Esophagus muscularis mucosa (tissue), 4 donors: ENCODE measurements at regions not wholly inside any gene's neighbourhood (a gene's known extent, or its start where the extent isn't known, plus 50 kb on each side); places are given as distances from the start of the nearest gene placed in this dataset.

Experiments
- DNase-seq: peaks from one replicate; pipeline ENCODE4 v3.0.0-alpha.2; 2017; ENCODE audit errors: extremely low spot score
- H3K27ac ChIP-seq, 4 donors: fragments of 200-600 bp; sonication (generic); replicated peaks in 1 of 4; 1 replicate in 3 of 4; 2 replicates in 1 of 4; pipeline ENCODE4 v1.5.1; 2016 to 2019; ENCODE audit warnings: mild to moderate bottlenecking in 1 of 4
- H3K27me3 ChIP-seq, 4 donors: fragments of 200-600 bp; sonication (generic); one replicate each; pipeline versions ENCODE4 v1.5.1 to v1.6.0; 2016 to 2019
- H3K36me3 ChIP-seq, 4 donors: fragments of 200-600 bp; sonication (generic); one replicate each; pipeline ENCODE4 v1.5.1; 2016 to 2019
- H3K4me1 ChIP-seq, 4 donors: fragments of 200-600 bp; sonication (generic); one replicate each; pipeline ENCODE4 v1.5.1; 2016 to 2019
- H3K4me3 ChIP-seq, 4 donors: fragments of 200-600 bp; sonication (generic); 1 replicate in 2 of 4; 2 replicates in 2 of 4; pipeline ENCODE4 v1.5.1; 2016 to 2019; ENCODE audit warnings: mild to moderate bottlenecking in 4 of 4, moderate library complexity in 1 of 4
- H3K9me3 ChIP-seq, 4 donors: fragments of 200-600 bp; sonication (generic); 1 replicate in 3 of 4; 2 replicates in 1 of 4; pipeline ENCODE4 v1.5.1; 2016 to 2019
- CTCF ChIP-seq, 3 experiments: fragments of 200-600 bp in 2 of 3; fragments of 450-650 bp in 1 of 3; sonication (generic) in 2 of 3; IDR thresholded peaks; one replicate each; pipeline ENCODE4 v1.5.1; 2017 to 2019; ENCODE audit warnings: antibody characterized with exemption in 3 of 3, mild to moderate bottlenecking in 2 of 3, moderate library complexity in 1 of 3
- EP300 ChIP-seq: sonication (generic); formaldehyde crosslinking; IDR thresholded peaks from one replicate; pipeline ENCODE4 v1.6.1; 2017; ENCODE audit warnings: antibody characterized with exemption
- POLR2A ChIP-seq: fragments of 450-650 bp; IDR thresholded peaks from one replicate; pipeline ENCODE4 v1.6.1; 2017; ENCODE audit warnings: antibody characterized with exemption, moderate library complexity, mild to moderate bottlenecking, low read depth
- POLR2AphosphoS5 ChIP-seq, 2 donors: sonication (generic); formaldehyde crosslinking; IDR thresholded peaks; one replicate each; pipeline ENCODE4 v1.6.1; 2017; ENCODE audit warnings: antibody characterized with exemption in 2 of 2
- WGBS: methylation state at CpG from one replicate; pipeline ENCODE4 v1.1.5; 2018; 5-methylcytosine and 5-hydroxymethylcytosine counted together
- intact Hi-C: fragments of 100-400 bp; cut with DNase I; formaldehyde crosslinking; loops from one replicate; pipeline ENCODE4 v1.15.1; 2023

- peak overlapping the region; percentile 79 to 90 (median 84) for H3K27ac ChIP-seq
- 50% methylated on average over 1 of the region's 1 CpG for WGBS
- no peaks in the 10 kb centered on the region for H3K36me3 ChIP-seq
- peaks cover 38 to 76% (median 63%) of the 10 kb centered on the region in 4 donors for H3K4me1 ChIP-seq
- no peak for DNase-seq
- H3K27me3 ChIP-seq: no peaks in the 10 kb centered on the region
- no peak for TF ChIP-seq EP300
- no peak for TF ChIP-seq POLR2AphosphoS5 (IDR thresholded peaks at IDR 0.05)
- TF ChIP-seq POLR2A: no peak
- TF ChIP-seq CTCF (IDR thresholded peaks at IDR 0.05): no peak
- no peak overlapping the region for H3K4me3 ChIP-seq
- intact Hi-C loops: loop anchor here (2.0 kb wide), 1 partner anchor 33 kb away; no protein-coding TSS in a partner anchor
- H3K9me3 ChIP-seq: no peaks in the 10 kb centered on the region
These were observed 101.7 kb upstream of the SERP2 start for GRCh38 chr13:44271915-44272341.

- Histone ChIP-seq H3K4me3 (no peak overlapping the region), H3K27me3 (no peaks in the 10 kb centered on the region), H3K4me1 (peaks cover 38 to 76% (median 63%) of the 10 kb centered on the region in 4 donors), H3K36me3 (no peaks in the 10 kb centered on the region), H3K9me3 (no peaks in the 10 kb centered on the region), H3K27ac (peak overlapping the region; percentile 79 to 90 (median 84))
- TF ChIP-seq CTCF (IDR thresholded peaks at IDR 0.05) (no peak), POLR2A (no peak), POLR2AphosphoS5 (IDR thresholded peaks at IDR 0.05) (no peak), EP300 (no peak)
- no peak for DNase-seq
- WGBS: 71% methylated on average over 3 of the region's 3 CpGs
- intact Hi-C loops: loop anchor here (2.0 kb wide), 1 partner anchor 32 kb away; no protein-coding TSS in a partner anchor
These were observed 100.9 kb upstream of the SERP2 start for GRCh38 chr13:44272692-44273091.

- Histone ChIP-seq H3K4me3 (no peak overlapping the region), H3K4me1 (peaks cover 38 to 76% (median 66%) of the 10 kb centered on the region in 4 donors), H3K27ac (peak overlapping the region; percentile 79 to 90 (median 84)), H3K36me3 (no peaks in the 10 kb centered on the region), H3K27me3 (no peaks in the 10 kb centered on the region), H3K9me3 (no peaks in the 10 kb centered on the region)
- TF ChIP-seq POLR2A: no peak
- TF ChIP-seq POLR2AphosphoS5 (IDR thresholded peaks at IDR 0.05): no peak
- no peak for TF ChIP-seq EP300
- TF ChIP-seq CTCF (IDR thresholded peaks at IDR 0.05): no peak
- no peak for DNase-seq
- intact Hi-C loops: loop anchor here (2.0 kb wide), 1 partner anchor 32 kb away; no protein-coding TSS in a partner anchor
- WGBS: 83% methylated on average over 5 of the region's 5 CpGs
These were observed 100.4 kb upstream of the SERP2 start for GRCh38 chr13:44273216-44273615.

GRCh38 chr13:44273991-44274770 is 99.4 kb upstream of the SERP2 start:
- peak overlapping the region; percentile 4 to 28 (median 16) for H3K4me3 ChIP-seq
- DNase-seq: no peak
- TF ChIP-seq POLR2A: no peak
- TF ChIP-seq EP300: no peak
- no peak for TF ChIP-seq CTCF (IDR thresholded peaks at IDR 0.05)
- TF ChIP-seq POLR2AphosphoS5 (IDR thresholded peaks at IDR 0.05): peak in 1 of 2 donors; percentile 72
- H3K9me3 ChIP-seq: no peaks in the 10 kb centered on the region
- H3K27ac ChIP-seq: peak overlapping the region; percentile 79 to 90 (median 84)
- no peaks in the 10 kb centered on the region for H3K36me3 ChIP-seq
- H3K4me1 ChIP-seq: peaks cover 38 to 71% (median 66%) of the 10 kb centered on the region in 4 donors
- H3K27me3 ChIP-seq: no peaks in the 10 kb centered on the region
- WGBS: 39% methylated on average over 6 of the region's 6 CpGs
- intact Hi-C loops: loop anchor here (2.0 kb wide), 1 partner anchor 31 kb away; no protein-coding TSS in a partner anchor
